ENCODE measurements at regions not wholly inside any gene's neighbourhood (a gene's known extent, or its start where the extent isn't known, plus 50 kb on each side); places are given as distances from the start of the nearest gene placed in this dataset.
"Not testable (repeated sequence)": the region's sequence is repeated elsewhere in the genome, so short reads cannot be mapped to it uniquely, and the experiment has no call there.

DNA sequence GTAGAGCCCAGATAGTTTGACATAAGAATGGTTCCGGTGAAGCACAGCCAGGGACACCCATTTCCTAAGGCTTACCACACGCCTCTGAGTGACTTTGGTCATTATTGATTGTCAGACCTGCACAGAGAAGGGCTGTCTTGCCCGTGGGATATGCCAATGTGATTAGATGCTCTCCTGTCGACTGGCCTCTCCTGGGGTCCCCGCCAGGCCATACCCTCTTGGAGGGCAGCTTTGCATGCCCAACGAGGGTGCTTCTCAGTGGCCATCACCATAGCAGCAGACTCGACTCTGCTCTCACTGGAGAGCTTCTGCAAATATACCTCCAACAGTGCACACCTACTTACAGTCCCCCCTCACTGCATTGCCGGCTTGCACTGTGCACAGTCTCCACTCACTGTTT is 648.3 kb upstream of the TPTE start:
- TF ChIP-seq, protein P1, sequence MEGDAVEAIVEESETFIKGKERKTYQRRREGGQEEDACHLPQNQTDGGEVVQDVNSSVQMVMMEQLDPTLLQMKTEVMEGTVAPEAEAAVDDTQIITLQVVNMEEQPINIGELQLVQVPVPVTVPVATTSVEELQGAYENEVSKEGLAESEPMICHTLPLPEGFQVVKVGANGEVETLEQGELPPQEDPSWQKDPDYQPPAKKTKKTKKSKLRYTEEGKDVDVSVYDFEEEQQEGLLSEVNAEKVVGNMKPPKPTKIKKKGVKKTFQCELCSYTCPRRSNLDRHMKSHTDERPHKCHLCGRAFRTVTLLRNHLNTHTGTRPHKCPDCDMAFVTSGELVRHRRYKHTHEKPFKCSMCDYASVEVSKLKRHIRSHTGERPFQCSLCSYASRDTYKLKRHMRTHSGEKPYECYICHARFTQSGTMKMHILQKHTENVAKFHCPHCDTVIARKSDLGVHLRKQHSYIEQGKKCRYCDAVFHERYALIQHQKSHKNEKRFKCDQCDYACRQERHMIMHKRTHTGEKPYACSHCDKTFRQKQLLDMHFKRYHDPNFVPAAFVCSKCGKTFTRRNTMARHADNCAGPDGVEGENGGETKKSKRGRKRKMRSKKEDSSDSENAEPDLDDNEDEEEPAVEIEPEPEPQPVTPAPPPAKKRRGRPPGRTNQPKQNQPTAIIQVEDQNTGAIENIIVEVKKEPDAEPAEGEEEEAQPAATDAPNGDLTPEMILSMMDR (IDR thresholded peaks at IDR 0.05): not testable (repeated sequence)
- not testable (repeated sequence) for TF ChIP-seq MAZ (IDR thresholded peaks at IDR 0.05; ENCODE audit: borderline replicate concordance, low read depth, low read length); CHD2 (IDR thresholded peaks at IDR 0.05; ENCODE audit: low read length, partially characterized antibody); CBX8 (IDR thresholded peaks at IDR 0.05); POLR2A (IDR thresholded peaks at IDR 0.05; ENCODE audit: low read length)
